Coronary artery (tissue), 2 donors: ENCODE measurements at regions not wholly inside any gene's neighbourhood (a gene's known extent, or its start where the extent isn't known, plus 50 kb on each side); places are given as distances from the start of the nearest gene placed in this dataset.

Experiments
- DNase-seq: peaks from one replicate; pipeline ENCODE4 v3.0.0-alpha.2; 2017; ENCODE audit warnings: low spot score
- H3K27ac ChIP-seq, 2 donors: fragments of 200-600 bp; sonication (generic); one replicate each; pipeline ENCODE4 v1.5.1; 2016 to 2019
- H3K4me3 ChIP-seq: fragments of 200-600 bp; sonication (generic); 2 replicates; pipeline ENCODE4 v1.5.1; 2016; ENCODE audit warnings: mild to moderate bottlenecking, moderate library complexity
- CTCF ChIP-seq: fragments of 200-600 bp; sonication (generic); IDR thresholded peaks from one replicate; pipeline ENCODE4 v1.5.1; 2019; ENCODE audit warnings: antibody characterized with exemption

- TF ChIP-seq CTCF, result no peak
- Histone ChIP-seq H3K27ac (no peak overlapping the region), H3K4me3 (no peak overlapping the region)
- DNase-seq, result no peak
Observed at GRCh38 chr13:84031120-84031519, 148.8 kb upstream of the SLITRK1 start.

GRCh38 chr13:84029396-84029795 lies 147.1 kb upstream of the SLITRK1 start:
- TF ChIP-seq CTCF, result no peak
- no peak for DNase-seq
- H3K4me3 ChIP-seq, result no peak overlapping the region
- H3K27ac ChIP-seq, result no peak overlapping the region

- no peak overlapping the region for H3K27ac ChIP-seq
- no peak for TF ChIP-seq CTCF
- H3K4me3 ChIP-seq, result no peak overlapping the region
- no peak for DNase-seq
Observed at GRCh38 chr13:84025824-84026223, 143.6 kb upstream of the SLITRK1 start.

- no peak for TF ChIP-seq CTCF
- no peak overlapping the region for H3K4me3 ChIP-seq
- no peak overlapping the region for H3K27ac ChIP-seq
- DNase-seq, result no peak
Observed at GRCh38 chr13:83996415-83996814, 114.1 kb upstream of the SLITRK1 start.

- no peak for TF ChIP-seq CTCF
- Histone ChIP-seq H3K27ac (no peak overlapping the region), H3K4me3 (no peak overlapping the region)
- DNase-seq, result no peak
Observed at GRCh38 chr13:83995930-83996329, 113.7 kb upstream of the SLITRK1 start.

- H3K4me3 ChIP-seq, result no peak overlapping the region
- no peak for DNase-seq
- no peak for TF ChIP-seq CTCF
- no peak overlapping the region for H3K27ac ChIP-seq
Observed at GRCh38 chr13:83992566-83993358, 110.5 kb upstream of the SLITRK1 start.

GRCh38 chr13:83987394-83987793 lies 105.1 kb upstream of the SLITRK1 start:
- no peak for TF ChIP-seq CTCF

More at GRCh38 chr13:83987394-83987793, 105.1 kb upstream of the SLITRK1 start:
- Histone ChIP-seq H3K27ac (no peak overlapping the region), H3K4me3 (no peak overlapping the region)
- DNase-seq, result no peak
